Upper lobe of left lung (tissue), 6 donors: ENCODE measurements at regions not wholly inside any gene's neighbourhood (a gene's known extent, or its start where the extent isn't known, plus 50 kb on each side); places are given as distances from the start of the nearest gene placed in this dataset.

Experiments used
- ATAC-seq, 2 donors: fragments of 200-7000 bp; cut with Tn5 transposase; one replicate each; pipeline ENCODE4 v1.9.1; 2022; ENCODE audit warnings: mild to moderate bottlenecking in 2 of 2, moderate library complexity in 2 of 2; ENCODE audit not compliant: low FRiP score in 2 of 2
- DNase-seq, 2 donors: peaks; one replicate each; pipeline ENCODE4 v3.0.0-alpha.2; 2019 to 2020
- H3K27ac ChIP-seq, 4 donors: fragments of 200-600 bp; sonication (generic); one replicate each; pipeline ENCODE4 v1.5.1; 2016 to 2019
- H3K27me3 ChIP-seq, 4 donors: fragments of 200-600 bp; sonication (generic); one replicate each; pipeline ENCODE4 v1.5.1; 2017 to 2019
- H3K36me3 ChIP-seq, 4 donors: fragments of 200-600 bp; sonication (generic); one replicate each; pipeline ENCODE4 v1.5.1; 2016 to 2019
- H3K4me1 ChIP-seq, 4 donors: fragments of 200-600 bp; sonication (generic); one replicate each; pipeline ENCODE4 v1.5.1; 2018 to 2019
- H3K4me3 ChIP-seq, 4 donors: fragments of 200-600 bp; sonication (generic); one replicate each; pipeline ENCODE4 v1.5.1; 2017 to 2019; ENCODE audit warnings: mild to moderate bottlenecking in 2 of 4, moderate library complexity in 1 of 4
- H3K9me3 ChIP-seq, 4 donors: fragments of 200-600 bp; sonication (generic); one replicate each; pipeline ENCODE4 v1.5.1; 2018 to 2019
- EP300 ChIP-seq, 4 donors: sonication (generic); formaldehyde crosslinking; IDR thresholded peaks; one replicate each; pipeline ENCODE4 v1.5.1; 2017; ENCODE audit warnings: antibody characterized with exemption in 4 of 4, control low read depth in 2 of 4
- POLR2A ChIP-seq, 4 donors: fragments of 450-650 bp; IDR thresholded peaks; one replicate each; pipeline ENCODE4 v1.5.1; 2016 to 2017; ENCODE audit warnings: antibody characterized with exemption in 4 of 4, mild to moderate bottlenecking in 2 of 4
- POLR2AphosphoS5 ChIP-seq, 2 donors: sonication (generic); formaldehyde crosslinking; IDR thresholded peaks; one replicate each; pipeline ENCODE4 v1.5.1; 2017; ENCODE audit warnings: antibody characterized with exemption in 2 of 2
- WGBS, 2 donors: methylation state at CpG; one replicate each; pipeline ENCODE4 v1.1.5; 2017 to 2018; 5-methylcytosine and 5-hydroxymethylcytosine counted together
- TF ChIP-seq, protein P1 (sequence below), 6 experiments: fragments of 450-650 bp in 4 of 6; fragments of 200-600 bp in 2 of 6; sonication (generic) in 2 of 6; IDR thresholded peaks; one replicate each; pipeline ENCODE4 v1.5.1; 2016 to 2019; ENCODE audit warnings: antibody characterized with exemption in 6 of 6
- donor health status: DM: no; HTN: no; CAD: no; lungs with moderate emphysema.
- donor health status: DM: no; HTN: yes; CAD: no; lungs with severe emphysema.

DNA sequence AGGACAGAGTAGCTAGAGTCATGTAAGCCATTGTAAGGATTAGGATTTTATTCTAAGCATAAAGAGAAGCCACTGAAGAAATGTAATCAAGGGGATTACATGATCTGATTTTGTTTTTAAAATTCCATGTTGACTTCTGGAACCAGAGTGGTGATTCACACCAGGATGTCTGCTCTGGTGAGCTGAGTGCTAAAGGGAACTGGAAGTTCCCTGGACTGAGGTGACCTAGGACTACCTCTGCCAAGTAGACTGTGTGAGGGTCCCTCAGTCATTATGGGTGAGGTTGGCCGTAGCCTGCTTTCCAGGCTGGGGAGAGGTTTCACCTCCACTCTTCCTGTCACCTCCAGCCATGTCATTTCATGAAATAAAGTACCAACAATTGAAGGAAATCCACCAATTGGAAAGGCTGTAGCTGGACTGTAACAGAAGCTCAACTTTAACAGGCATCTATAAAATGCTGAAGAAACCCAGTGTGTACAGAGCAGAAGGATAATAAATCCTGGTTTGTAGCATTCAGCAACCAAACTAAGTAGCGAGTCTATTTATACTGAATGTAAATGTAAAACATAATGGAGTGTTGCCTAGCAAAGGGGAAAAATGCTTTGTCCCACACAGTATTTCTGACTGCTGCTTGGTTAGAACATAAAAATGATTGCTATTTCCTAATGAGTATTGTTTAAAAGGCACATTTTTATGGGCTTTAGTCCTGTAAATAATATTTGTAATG, 507.4 kb upstream of the PKDCC start:
- Histone ChIP-seq H3K27me3 (no peaks in the 10 kb centered on the region), H3K9me3 (peaks cover 0 to 2% (median 0%) of the 10 kb centered on the region in 4 donors), H3K27ac (no peak overlapping the region), H3K36me3 (no peaks in the 10 kb centered on the region), H3K4me3 (no peak overlapping the region), H3K4me1 (no peaks in the 10 kb centered on the region)
- no peak for DNase-seq
- no peak for TF ChIP-seq POLR2A (IDR thresholded peaks at IDR 0.05)
- TF ChIP-seq EP300 (IDR thresholded peaks at IDR 0.05): no peak
- TF ChIP-seq, protein P1, sequence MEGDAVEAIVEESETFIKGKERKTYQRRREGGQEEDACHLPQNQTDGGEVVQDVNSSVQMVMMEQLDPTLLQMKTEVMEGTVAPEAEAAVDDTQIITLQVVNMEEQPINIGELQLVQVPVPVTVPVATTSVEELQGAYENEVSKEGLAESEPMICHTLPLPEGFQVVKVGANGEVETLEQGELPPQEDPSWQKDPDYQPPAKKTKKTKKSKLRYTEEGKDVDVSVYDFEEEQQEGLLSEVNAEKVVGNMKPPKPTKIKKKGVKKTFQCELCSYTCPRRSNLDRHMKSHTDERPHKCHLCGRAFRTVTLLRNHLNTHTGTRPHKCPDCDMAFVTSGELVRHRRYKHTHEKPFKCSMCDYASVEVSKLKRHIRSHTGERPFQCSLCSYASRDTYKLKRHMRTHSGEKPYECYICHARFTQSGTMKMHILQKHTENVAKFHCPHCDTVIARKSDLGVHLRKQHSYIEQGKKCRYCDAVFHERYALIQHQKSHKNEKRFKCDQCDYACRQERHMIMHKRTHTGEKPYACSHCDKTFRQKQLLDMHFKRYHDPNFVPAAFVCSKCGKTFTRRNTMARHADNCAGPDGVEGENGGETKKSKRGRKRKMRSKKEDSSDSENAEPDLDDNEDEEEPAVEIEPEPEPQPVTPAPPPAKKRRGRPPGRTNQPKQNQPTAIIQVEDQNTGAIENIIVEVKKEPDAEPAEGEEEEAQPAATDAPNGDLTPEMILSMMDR (IDR thresholded peaks at IDR 0.05): no peak
- no peak for TF ChIP-seq POLR2AphosphoS5 (IDR thresholded peaks at IDR 0.05)
- no peak for ATAC-seq
- WGBS, 2 donors: 85 to 90% methylated on average over 2 of the region's 2 CpGs

DNA sequence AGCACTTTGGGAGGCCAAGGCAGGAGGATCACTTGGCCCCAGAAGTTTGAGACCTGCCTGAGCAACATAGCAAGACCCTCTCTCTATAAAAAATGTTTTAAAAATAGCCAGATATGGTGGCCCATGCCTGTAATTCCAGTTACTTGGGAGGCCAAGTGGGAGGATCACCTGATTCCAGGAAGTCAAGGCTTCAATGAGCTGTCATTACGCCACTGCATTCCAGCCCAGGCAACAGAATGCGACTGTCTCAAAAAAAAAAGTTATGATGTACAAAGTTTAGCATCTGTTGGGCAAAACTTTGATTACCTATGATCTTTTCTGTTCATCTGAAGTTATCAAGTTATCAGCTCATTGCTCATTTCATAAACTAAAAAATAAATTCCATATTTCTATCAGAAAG, 504.1 kb upstream of the PKDCC start:
- 90 to 92% methylated on average over 2 of the region's 2 CpGs for WGBS, 2 donors
- Histone ChIP-seq H3K4me1 (no peaks in the 10 kb centered on the region), H3K36me3 (no peaks in the 10 kb centered on the region), H3K27ac (no peak overlapping the region), H3K27me3 (no peaks in the 10 kb centered on the region), H3K9me3 (no peaks in the 10 kb centered on the region), H3K4me3 (no peak overlapping the region)
- DNase-seq (no peak), ATAC-seq (no peak)
- TF ChIP-seq, protein P1 (IDR thresholded peaks at IDR 0.05): no peak
- TF ChIP-seq POLR2A (IDR thresholded peaks at IDR 0.05) (no peak), EP300 (IDR thresholded peaks at IDR 0.05) (no peak), POLR2AphosphoS5 (IDR thresholded peaks at IDR 0.05) (no peak)

DNA sequence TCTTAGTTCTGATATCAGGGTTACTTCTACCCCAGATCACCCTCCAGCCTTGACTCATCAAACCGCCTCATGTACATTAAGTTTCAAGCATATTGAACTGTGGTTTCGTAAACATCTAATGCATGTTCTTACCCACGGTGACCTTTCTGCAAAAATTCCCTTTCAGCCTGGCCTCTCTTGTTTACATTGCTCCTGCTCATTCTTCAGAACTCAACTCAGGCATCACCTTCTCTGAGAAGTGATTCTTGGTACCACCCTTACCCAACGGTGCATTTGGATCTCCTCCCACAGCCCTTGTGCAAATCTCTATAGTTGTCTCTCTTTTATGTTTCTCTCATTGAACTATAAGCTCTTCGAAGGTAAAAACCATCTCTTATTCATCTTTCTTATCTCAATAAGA, 503.1 kb upstream of the PKDCC start:
- DNase-seq (no peak), ATAC-seq (no peak)
- WGBS, 2 donors: 60 to 80% methylated on average over 5 of the region's 5 CpGs
- H3K36me3 ChIP-seq: no peaks in the 10 kb centered on the region
- H3K4me3 ChIP-seq: no peak overlapping the region
- no peaks in the 10 kb centered on the region for H3K4me1 ChIP-seq
- no peaks in the 10 kb centered on the region for H3K9me3 ChIP-seq
- no peak overlapping the region for H3K27ac ChIP-seq
- TF ChIP-seq EP300 (IDR thresholded peaks at IDR 0.05) (no peak), POLR2AphosphoS5 (IDR thresholded peaks at IDR 0.05) (no peak), POLR2A (IDR thresholded peaks at IDR 0.05) (no peak)
- TF ChIP-seq, protein P1 (IDR thresholded peaks at IDR 0.05): no peak
- no peaks in the 10 kb centered on the region for H3K27me3 ChIP-seq

DNA sequence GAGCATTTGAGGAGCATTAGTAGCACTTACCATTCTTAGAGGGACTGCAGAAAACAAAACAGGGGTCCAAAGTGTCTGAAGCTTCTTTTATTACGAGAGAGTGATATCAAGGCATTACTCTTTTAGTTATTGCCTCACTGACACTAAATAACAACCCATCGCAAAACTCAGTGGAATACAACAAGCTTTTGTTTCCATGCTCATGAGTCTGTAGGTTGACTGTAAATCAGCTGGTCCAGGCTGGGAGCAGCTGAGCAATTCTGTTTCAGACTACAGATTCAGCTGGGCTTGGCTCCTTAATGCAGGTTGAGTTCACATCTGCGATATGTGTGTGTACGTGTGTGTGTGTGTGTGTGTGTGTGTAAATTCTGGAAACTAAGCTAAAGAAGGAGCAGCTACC, 501.8 kb upstream of the PKDCC start:
- TF ChIP-seq POLR2AphosphoS5 (IDR thresholded peaks at IDR 0.05) (no peak), EP300 (IDR thresholded peaks at IDR 0.05) (no peak), POLR2A (IDR thresholded peaks at IDR 0.05) (no peak)
- TF ChIP-seq, protein P1 (IDR thresholded peaks at IDR 0.05): no peak
- WGBS, 2 donors: 68 to 91% methylated on average over 4 of the region's 4 CpGs
- no peaks in the 10 kb centered on the region for H3K4me1 ChIP-seq
- DNase-seq: no peak
- no peaks in the 10 kb centered on the region for H3K27me3 ChIP-seq
- no peaks in the 10 kb centered on the region for H3K36me3 ChIP-seq
- H3K27ac ChIP-seq: no peak overlapping the region
- no peak for ATAC-seq
- no peak overlapping the region for H3K4me3 ChIP-seq
- no peaks in the 10 kb centered on the region for H3K9me3 ChIP-seq

DNA sequence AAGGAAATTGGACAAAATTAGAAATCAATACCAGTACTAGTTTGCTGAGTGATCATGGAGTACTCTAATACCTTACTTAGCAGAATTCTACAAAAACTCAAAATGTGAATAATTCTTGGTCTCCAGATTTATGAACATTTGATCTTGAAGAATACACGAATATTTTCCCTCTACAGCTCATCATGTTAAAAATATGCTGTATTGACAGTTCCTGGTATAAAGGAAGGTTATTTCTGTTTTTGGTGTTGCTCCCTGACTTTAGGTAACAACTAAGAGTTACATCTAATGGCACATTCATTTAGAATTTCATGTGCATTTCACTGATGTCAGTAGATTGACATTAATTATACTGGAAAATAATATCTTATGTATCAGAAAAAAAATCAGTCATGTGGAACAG, 479.2 kb upstream of the PKDCC start:
- no peak for TF ChIP-seq POLR2A (IDR thresholded peaks at IDR 0.05)
- TF ChIP-seq, protein P1 (IDR thresholded peaks at IDR 0.05): no peak
- no peak for TF ChIP-seq EP300 (IDR thresholded peaks at IDR 0.05)
- no peak for TF ChIP-seq POLR2AphosphoS5 (IDR thresholded peaks at IDR 0.05)
- Histone ChIP-seq H3K9me3 (no peaks in the 10 kb centered on the region), H3K36me3 (no peaks in the 10 kb centered on the region), H3K27me3 (no peaks in the 10 kb centered on the region), H3K4me1 (no peaks in the 10 kb centered on the region), H3K4me3 (no peak overlapping the region), H3K27ac (no peak overlapping the region)
- 65 to 72% methylated on average over 1 of the region's 1 CpG for WGBS, 2 donors
- ATAC-seq: no peak
- no peak for DNase-seq
